ENCODE measurements at regions not wholly inside any gene's neighbourhood (a gene's known extent, or its start where the extent isn't known, plus 50 kb on each side); places are given as distances from the start of the nearest gene placed in this dataset.
"Not testable (repeated sequence)": the region's sequence is repeated elsewhere in the genome, so short reads cannot be mapped to it uniquely, and the experiment has no call there.

DNA sequence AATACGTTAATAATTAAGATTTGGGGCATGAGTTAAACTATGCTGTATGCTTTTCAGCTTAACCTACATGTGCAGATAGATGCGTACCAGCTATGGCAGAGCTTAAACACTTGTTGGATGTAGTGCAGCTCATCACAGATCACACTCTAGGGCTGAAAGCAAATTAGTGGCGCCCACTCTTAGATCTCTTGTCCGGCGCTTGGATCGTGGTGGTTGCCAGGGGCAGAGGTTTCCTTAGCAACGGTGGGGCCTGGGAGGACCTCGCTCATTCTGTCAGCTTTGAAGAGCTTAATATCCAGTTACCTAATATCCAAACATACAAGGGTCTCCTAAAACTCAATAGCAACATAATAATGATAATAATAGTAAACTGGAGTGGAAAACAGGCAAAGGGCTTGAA lies 548.2 kb upstream of the PFKP start:
- no peak overlapping the region for H3K4me3 ChIP-seq (ENCODE audit: low read depth, low read length)
- TF ChIP-seq, protein P1, sequence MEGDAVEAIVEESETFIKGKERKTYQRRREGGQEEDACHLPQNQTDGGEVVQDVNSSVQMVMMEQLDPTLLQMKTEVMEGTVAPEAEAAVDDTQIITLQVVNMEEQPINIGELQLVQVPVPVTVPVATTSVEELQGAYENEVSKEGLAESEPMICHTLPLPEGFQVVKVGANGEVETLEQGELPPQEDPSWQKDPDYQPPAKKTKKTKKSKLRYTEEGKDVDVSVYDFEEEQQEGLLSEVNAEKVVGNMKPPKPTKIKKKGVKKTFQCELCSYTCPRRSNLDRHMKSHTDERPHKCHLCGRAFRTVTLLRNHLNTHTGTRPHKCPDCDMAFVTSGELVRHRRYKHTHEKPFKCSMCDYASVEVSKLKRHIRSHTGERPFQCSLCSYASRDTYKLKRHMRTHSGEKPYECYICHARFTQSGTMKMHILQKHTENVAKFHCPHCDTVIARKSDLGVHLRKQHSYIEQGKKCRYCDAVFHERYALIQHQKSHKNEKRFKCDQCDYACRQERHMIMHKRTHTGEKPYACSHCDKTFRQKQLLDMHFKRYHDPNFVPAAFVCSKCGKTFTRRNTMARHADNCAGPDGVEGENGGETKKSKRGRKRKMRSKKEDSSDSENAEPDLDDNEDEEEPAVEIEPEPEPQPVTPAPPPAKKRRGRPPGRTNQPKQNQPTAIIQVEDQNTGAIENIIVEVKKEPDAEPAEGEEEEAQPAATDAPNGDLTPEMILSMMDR (IDR thresholded peaks at IDR 0.05; ENCODE audit: low read depth, low read length), result no peak

DNA sequence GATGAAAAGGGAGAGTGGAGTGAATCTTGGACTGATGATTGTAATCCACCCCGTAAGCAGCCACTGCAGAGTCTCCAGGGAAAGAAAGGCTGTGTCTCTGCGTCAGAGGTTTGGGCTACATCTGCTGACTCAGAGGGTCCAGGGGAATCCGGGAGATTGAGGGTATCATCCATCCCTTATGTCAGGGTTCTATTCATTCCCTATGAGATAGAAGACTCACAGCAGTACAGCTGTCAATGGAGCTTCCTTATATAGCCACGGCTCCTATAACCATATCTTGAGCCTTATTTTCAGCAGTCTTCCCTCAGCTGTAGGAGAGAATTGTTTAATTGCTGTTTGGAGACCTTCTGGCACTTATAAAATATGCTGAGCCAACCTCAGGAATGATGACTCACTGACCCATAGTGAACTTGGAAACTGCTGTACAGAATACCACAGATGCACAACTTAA lies 558.2 kb upstream of the PFKP start:
- TF ChIP-seq, protein P1 (IDR thresholded peaks at IDR 0.05; ENCODE audit: low read depth, low read length), result no peak
- no peak overlapping the region for H3K4me3 ChIP-seq (ENCODE audit: low read depth, low read length)

DNA sequence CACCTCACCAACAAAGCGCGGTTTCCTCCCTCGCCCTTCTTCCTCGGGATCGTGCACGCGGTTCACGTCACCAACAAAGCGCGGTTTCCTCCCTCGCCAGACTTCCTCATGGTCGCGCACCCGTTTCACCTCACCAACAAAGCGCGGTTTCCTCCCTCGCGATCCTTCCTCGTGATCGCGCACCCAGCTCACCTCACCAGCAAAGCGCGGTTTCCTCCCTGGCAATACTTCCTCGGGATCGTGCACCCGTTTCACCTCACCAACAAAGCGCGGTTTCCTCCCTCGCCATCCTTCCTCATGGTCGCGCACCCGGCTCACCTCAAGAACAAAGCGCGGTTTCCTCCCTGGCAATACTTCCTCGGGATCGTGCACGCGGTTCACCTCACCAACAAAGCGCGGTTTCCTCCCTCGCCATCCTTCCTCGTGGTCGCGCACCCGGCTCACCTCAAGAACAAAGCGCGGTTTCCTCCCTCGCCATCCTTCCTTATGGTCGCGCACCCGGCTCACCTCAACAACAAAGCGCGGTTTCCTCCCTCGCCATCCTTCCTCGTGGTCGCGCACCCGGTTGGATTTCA lies 565.9 kb upstream of the PFKP start:
- H3K4me3 ChIP-seq (ENCODE audit: low read depth, low read length), result not testable (repeated sequence)

DNA sequence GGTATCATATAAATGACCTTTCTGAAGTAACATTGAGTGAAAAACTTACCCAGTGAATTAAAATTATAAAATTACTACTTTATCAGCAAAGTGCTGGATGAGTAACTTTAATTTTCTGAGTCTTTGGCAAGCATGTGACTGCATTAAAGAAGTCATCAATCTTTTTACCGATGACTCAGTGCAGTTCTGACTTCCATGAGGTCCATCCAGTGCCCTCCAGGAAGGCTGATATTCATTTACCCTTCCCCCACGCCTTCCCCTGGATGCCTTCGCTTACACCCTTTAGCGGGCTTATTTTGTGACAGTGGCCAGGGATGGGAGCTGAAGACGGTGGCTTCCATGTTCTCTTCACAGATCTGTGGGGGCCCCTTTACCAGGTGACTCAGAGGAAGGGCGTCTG lies 572.9 kb upstream of the PFKP start:
- TF ChIP-seq, protein P1 (IDR thresholded peaks at IDR 0.05; ENCODE audit: low read depth, low read length), result no peak
- no peak overlapping the region for H3K4me3 ChIP-seq (ENCODE audit: low read depth, low read length)

DNA sequence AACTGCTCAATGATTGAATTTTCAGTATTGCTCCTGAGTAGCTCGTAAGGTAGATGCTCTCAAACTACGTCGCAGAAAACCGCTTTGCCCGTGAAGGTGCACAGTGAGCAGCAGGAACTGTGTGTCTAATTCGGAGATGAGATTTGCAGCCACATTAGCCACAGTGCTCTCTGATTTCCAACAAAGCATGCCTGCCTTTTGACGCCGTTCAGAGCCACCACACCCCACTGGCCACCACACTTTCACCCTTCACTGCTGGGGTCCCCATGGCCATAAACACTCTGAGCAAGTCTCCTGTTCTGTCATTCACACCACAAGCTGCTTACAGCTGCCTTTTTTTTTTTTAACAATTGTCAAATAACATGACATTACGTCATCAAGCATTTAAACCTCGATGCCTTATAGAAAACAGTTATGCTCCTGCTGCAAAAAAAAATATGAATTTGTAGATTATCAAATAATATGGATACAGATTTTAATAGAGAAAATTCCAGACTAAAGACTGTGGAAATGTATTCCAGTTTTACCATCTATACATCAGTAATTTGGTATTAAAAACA lies 578.8 kb upstream of the PFKP start:
- TF ChIP-seq, protein P1 (IDR thresholded peaks at IDR 0.05; ENCODE audit: low read depth, low read length), result no peak
- no peak overlapping the region for H3K4me3 ChIP-seq (ENCODE audit: low read depth, low read length)

DNA sequence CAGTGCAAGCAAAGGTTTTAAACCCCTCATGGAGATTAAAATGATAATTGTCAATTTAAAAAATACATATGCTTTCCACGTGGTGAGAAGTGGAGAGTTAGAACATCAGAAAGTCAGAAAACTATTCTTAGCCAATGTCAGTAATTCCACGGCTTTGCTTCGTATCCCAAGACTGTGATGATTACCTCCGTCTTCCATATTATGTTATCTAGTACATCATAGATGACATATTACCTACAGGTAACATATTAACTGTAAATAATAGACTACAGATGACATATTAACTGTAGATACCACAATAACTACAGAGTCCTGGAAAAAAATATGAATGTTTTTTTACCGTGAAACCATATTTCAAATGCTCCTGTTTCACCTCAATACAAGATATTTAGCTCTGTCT lies 579.4 kb upstream of the PFKP start:
- TF ChIP-seq, protein P1 (IDR thresholded peaks at IDR 0.05; ENCODE audit: low read depth, low read length), result no peak
- no peak overlapping the region for H3K4me3 ChIP-seq (ENCODE audit: low read depth, low read length)

DNA sequence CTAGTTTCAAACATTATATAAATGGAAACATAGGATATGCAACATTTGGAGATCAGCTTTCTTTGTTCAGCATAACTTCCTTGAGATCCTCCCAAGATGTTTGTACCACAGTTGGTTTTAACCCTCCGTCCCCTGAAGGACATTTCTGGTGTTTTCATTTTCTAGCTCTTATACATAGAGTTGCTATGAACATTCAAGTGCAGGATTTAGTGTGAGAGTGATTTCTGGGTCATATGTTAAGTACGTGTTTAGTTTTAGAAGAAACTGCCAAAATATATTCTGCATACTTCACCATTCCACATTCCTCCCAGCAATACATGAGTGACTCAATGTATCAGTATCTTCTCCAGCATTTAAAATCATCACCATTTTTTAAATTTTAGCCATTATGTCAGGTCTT lies 588.7 kb upstream of the PFKP start:
- H3K4me3 ChIP-seq (ENCODE audit: low read depth, low read length), result no peak overlapping the region
- TF ChIP-seq, protein P1 (IDR thresholded peaks at IDR 0.05; ENCODE audit: low read depth, low read length), result no peak

Data from WI38 (cell line).